ENCODE measurements at regions not wholly inside any gene's neighbourhood (a gene's known extent, or its start where the extent isn't known, plus 50 kb on each side); places are given as distances from the start of the nearest gene placed in this dataset.
"Not testable (repeated sequence)": the region's sequence is repeated elsewhere in the genome, so short reads cannot be mapped to it uniquely, and the experiment has no call there.

DNA sequence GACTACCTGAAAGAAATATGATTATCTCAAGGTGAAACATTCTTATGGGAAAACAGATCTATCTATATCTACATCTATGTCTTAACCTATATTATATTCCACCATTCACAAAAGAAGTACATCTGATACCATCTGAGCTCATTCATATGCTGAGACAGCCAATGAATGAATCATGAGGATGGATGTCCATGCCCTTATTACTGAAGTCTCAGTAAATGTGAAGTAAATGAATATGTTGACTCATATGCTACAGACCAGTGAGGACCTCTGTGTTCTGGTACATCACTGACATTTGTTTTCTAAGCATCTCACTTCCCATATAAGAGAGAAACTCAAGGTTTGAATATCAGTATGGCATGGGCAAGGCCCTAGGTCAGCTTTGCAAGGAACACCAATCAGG, 311.2 kb upstream of the TMC3 start:
- intact Hi-C loops (cut with DNase I), result no loop called here
- no peaks in the 10 kb centered on the region for H3K27me3 ChIP-seq (ENCODE audit: control insufficient read depth in 1 of 2, insufficient read depth in 2 of 2, low read length in 1 of 2)
- H3K27ac ChIP-seq (ENCODE audit: low read depth in 1 of 2, low read length in 2 of 2), result no peak overlapping the region
- H3K9me3 ChIP-seq (ENCODE audit: control insufficient read depth, low read length), result peaks cover 2% of the 10 kb centered on the region
- H3K4me1 ChIP-seq (ENCODE audit: control insufficient read depth in 1 of 2, insufficient read depth in 2 of 2, low read length in 2 of 2), result no peaks in the 10 kb centered on the region
- H3K36me3 ChIP-seq (ENCODE audit: control insufficient read depth in 1 of 2, insufficient read depth in 2 of 2, low read length in 1 of 2), result no peaks in the 10 kb centered on the region
- H3K4me3 ChIP-seq (ENCODE audit: low read length in 2 of 2), result no peak overlapping the region
- DNase-seq, result no peak
- no peak for ATAC-seq (ENCODE audit: low FRiP score)

- intact Hi-C loops (cut with DNase I), result no loop called here
- Histone ChIP-seq H3K4me1 (ENCODE audit: control insufficient read depth in 1 of 2, insufficient read depth in 2 of 2, low read length in 2 of 2) (no peaks in the 10 kb centered on the region), H3K27ac (ENCODE audit: low read depth in 1 of 2, low read length in 2 of 2) (no peak overlapping the region), H3K36me3 (ENCODE audit: control insufficient read depth in 1 of 2, insufficient read depth in 2 of 2, low read length in 1 of 2) (no peaks in the 10 kb centered on the region), H3K4me3 (ENCODE audit: low read length in 2 of 2) (no peak overlapping the region), H3K27me3 (ENCODE audit: control insufficient read depth in 1 of 2, insufficient read depth in 2 of 2, low read length in 1 of 2) (no peaks in the 10 kb centered on the region), H3K9me3 (ENCODE audit: control insufficient read depth, low read length) (no peaks in the 10 kb centered on the region)
- ATAC-seq (ENCODE audit: low FRiP score) (no peak), DNase-seq (no peak)
Observed at GRCh38 chr15:81680829-81681228, 306.8 kb upstream of the TMC3 start.

DNA sequence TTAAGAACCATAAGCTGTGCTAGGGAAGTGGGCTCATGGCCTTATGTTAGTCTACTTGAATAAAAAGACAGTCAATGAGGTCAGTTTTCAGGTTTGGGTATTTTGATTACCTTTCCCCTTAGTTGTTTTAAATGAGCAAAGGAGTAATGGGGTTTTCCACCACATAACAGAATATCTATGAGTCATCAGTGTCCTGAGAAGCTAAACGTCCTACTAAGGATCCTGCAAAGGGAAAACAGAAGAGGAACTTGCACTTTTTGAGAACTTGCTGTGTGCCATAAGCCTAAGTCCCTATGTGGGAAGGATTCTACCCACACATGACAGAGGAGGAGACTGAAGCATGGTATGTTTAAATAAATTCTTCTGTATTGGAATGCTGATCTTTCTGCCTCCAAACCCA, 292.8 kb upstream of the TMC3 start:
- no peak for ATAC-seq (ENCODE audit: low FRiP score)
- Histone ChIP-seq H3K27ac (ENCODE audit: low read depth in 1 of 2, low read length in 2 of 2) (no peak overlapping the region), H3K9me3 (ENCODE audit: control insufficient read depth, low read length) (no peaks in the 10 kb centered on the region), H3K4me3 (ENCODE audit: low read length in 2 of 2) (no peak overlapping the region), H3K27me3 (ENCODE audit: control insufficient read depth in 1 of 2, insufficient read depth in 2 of 2, low read length in 1 of 2) (no peaks in the 10 kb centered on the region), H3K36me3 (ENCODE audit: control insufficient read depth in 1 of 2, insufficient read depth in 2 of 2, low read length in 1 of 2) (no peaks in the 10 kb centered on the region), H3K4me1 (ENCODE audit: control insufficient read depth in 1 of 2, insufficient read depth in 2 of 2, low read length in 2 of 2) (no peaks in the 10 kb centered on the region)
- intact Hi-C loops (cut with DNase I), result no loop called here
- DNase-seq, result no peak
- 5 to 8% methylated on average over 1 of the region's 1 CpG for WGBS, 2 donors

DNA sequence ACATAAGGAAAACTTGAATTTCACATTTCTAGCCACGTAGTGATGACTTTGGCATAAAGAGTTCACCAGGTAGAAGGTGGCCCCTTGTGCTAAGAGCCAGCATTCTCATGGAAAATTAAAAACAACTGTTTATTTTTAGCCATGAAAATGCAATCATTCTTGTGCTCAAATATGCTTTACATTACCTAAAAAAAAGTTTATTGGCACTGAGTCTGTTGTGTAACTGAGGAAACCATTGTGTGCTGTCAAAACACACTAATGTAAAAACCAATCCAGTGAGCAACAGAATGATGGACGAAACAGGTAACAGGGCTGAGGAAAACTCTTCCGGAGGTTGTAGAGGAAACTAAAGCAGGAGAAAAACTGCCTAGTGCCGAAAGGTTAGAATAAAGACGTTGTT, 287.0 kb upstream of the TMC3 start:
- no peak overlapping the region for H3K27ac ChIP-seq (ENCODE audit: low read depth in 1 of 2, low read length in 2 of 2)
- no peaks in the 10 kb centered on the region for H3K4me1 ChIP-seq (ENCODE audit: control insufficient read depth in 1 of 2, insufficient read depth in 2 of 2, low read length in 2 of 2)
- intact Hi-C loops (cut with DNase I), result no loop called here
- no peak for DNase-seq
- no peaks in the 10 kb centered on the region for H3K9me3 ChIP-seq (ENCODE audit: control insufficient read depth, low read length)
- no peak for ATAC-seq (ENCODE audit: low FRiP score)
- H3K36me3 ChIP-seq (ENCODE audit: control insufficient read depth in 1 of 2, insufficient read depth in 2 of 2, low read length in 1 of 2), result no peaks in the 10 kb centered on the region
- H3K27me3 ChIP-seq (ENCODE audit: control insufficient read depth in 1 of 2, insufficient read depth in 2 of 2, low read length in 1 of 2), result no peaks in the 10 kb centered on the region
- H3K4me3 ChIP-seq (ENCODE audit: low read length in 2 of 2), result no peak overlapping the region
- 82 to 86% methylated on average over 5 of the region's 5 CpGs for WGBS, 2 donors

DNA sequence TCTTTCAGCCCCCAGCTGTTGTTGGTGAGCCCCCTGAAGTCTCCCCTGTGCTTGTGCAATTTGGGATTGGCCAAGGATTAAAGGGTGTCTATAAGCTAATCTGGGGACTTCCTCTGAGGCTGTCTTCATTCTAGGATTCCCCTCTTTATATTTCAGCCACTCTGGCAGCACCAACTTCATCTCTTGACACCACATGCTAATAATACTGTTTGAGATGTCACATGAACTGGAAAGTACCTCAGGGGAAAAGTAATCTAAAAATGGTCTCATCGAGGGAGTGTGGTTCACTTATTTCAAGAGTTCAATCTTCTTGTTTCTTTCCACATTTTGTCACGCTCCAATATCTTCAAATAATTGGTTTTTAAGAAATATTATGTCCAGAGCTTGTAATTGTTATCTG, 279.2 kb upstream of the TMC3 start:
- intact Hi-C loops (cut with DNase I), result no loop called here
- Histone ChIP-seq H3K27ac (ENCODE audit: low read depth in 1 of 2, low read length in 2 of 2) (no peak overlapping the region), H3K4me1 (ENCODE audit: control insufficient read depth in 1 of 2, insufficient read depth in 2 of 2, low read length in 2 of 2) (no peaks in the 10 kb centered on the region), H3K36me3 (ENCODE audit: control insufficient read depth in 1 of 2, insufficient read depth in 2 of 2, low read length in 1 of 2) (no peaks in the 10 kb centered on the region), H3K4me3 (ENCODE audit: low read length in 2 of 2) (no peak overlapping the region), H3K9me3 (ENCODE audit: control insufficient read depth, low read length) (peaks cover 1% of the 10 kb centered on the region), H3K27me3 (ENCODE audit: control insufficient read depth in 1 of 2, insufficient read depth in 2 of 2, low read length in 1 of 2) (no peaks in the 10 kb centered on the region)
- DNase-seq (no peak), ATAC-seq (ENCODE audit: low FRiP score) (no peak)
- WGBS, 2 donors, result 88 to 90% methylated on average over 2 of the region's 2 CpGs

GRCh38 chr15:81645470-81645869, 271.5 kb upstream of the TMC3 start:
- Histone ChIP-seq H3K4me3 (ENCODE audit: low read length in 2 of 2) (no peak overlapping the region), H3K4me1 (ENCODE audit: control insufficient read depth in 1 of 2, insufficient read depth in 2 of 2, low read length in 2 of 2) (no peaks in the 10 kb centered on the region), H3K27ac (ENCODE audit: low read depth in 1 of 2, low read length in 2 of 2) (no peak overlapping the region), H3K9me3 (ENCODE audit: control insufficient read depth, low read length) (no peaks in the 10 kb centered on the region), H3K36me3 (ENCODE audit: control insufficient read depth in 1 of 2, insufficient read depth in 2 of 2, low read length in 1 of 2) (no peaks in the 10 kb centered on the region), H3K27me3 (ENCODE audit: control insufficient read depth in 1 of 2, insufficient read depth in 2 of 2, low read length in 1 of 2) (no peaks in the 10 kb centered on the region)
- 85 to 90% methylated on average over 9 of the region's 9 CpGs for WGBS, 2 donors
- DNase-seq (no peak), ATAC-seq (ENCODE audit: low FRiP score) (no peak)
- intact Hi-C loops (cut with DNase I), result no loop called here

DNA sequence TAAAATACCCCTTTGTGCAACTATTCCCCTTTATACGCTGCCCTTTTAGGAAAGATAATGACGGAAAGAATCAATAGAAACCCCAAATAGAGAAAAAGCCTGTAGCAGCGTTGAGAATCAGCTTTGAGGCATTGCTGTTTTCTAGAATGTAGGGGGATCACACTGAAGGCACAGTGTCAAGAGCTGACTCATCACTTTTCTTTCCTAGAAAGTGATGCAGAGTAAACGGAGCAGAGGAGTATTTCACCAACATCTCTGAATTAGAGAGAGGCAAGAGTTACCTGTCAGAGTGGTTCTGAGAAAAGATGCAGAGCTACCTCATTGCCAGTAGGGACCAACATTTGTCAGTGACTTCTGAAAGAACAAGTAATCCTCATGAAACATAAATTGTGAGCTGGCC, 269.8 kb upstream of the TMC3 start:
- WGBS, 2 donors, result 86% methylated on average over 4 of the region's 4 CpGs
- no peak for DNase-seq
- no peak overlapping the region for H3K4me3 ChIP-seq (ENCODE audit: low read length in 2 of 2)
- intact Hi-C loops (cut with DNase I), result no loop called here
- H3K9me3 ChIP-seq (ENCODE audit: control insufficient read depth, low read length), result peaks cover 1% of the 10 kb centered on the region
- H3K36me3 ChIP-seq (ENCODE audit: control insufficient read depth in 1 of 2, insufficient read depth in 2 of 2, low read length in 1 of 2), result no peaks in the 10 kb centered on the region
- H3K27me3 ChIP-seq (ENCODE audit: control insufficient read depth in 1 of 2, insufficient read depth in 2 of 2, low read length in 1 of 2), result no peaks in the 10 kb centered on the region
- H3K27ac ChIP-seq (ENCODE audit: low read depth in 1 of 2, low read length in 2 of 2), result no peak overlapping the region
- no peaks in the 10 kb centered on the region for H3K4me1 ChIP-seq (ENCODE audit: control insufficient read depth in 1 of 2, insufficient read depth in 2 of 2, low read length in 2 of 2)
- no peak for ATAC-seq (ENCODE audit: low FRiP score)

DNA sequence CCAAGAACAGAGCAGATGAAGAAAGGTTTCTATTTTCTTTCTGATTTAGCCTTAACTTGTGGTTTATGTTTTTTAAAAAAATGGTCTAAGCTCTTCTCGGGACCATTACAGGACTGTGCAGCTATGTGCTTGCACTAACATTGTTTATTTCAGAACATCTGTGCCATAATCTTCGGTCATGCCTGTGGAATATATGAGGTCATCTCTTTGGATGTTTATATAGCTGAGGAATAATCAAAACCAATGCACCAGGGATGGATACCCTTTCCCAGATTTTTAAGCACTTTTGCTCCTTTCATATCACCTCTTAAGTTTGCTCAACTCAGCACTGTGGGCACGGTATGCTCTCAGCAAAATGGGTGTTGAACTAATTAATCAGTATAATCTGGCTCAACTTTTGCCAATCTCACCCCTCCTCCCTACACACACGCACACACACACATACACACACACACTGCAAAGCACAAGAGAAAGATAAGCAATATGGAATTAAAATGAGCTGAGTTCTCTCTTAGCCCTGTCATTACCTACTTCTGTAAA, 268.5 kb upstream of the TMC3 start:
- Histone ChIP-seq H3K27me3 (ENCODE audit: control insufficient read depth in 1 of 2, insufficient read depth in 2 of 2, low read length in 1 of 2) (no peaks in the 10 kb centered on the region), H3K36me3 (ENCODE audit: control insufficient read depth in 1 of 2, insufficient read depth in 2 of 2, low read length in 1 of 2) (no peaks in the 10 kb centered on the region), H3K9me3 (ENCODE audit: control insufficient read depth, low read length) (peaks cover 1% of the 10 kb centered on the region), H3K4me3 (ENCODE audit: low read length in 2 of 2) (no peak overlapping the region), H3K4me1 (ENCODE audit: control insufficient read depth in 1 of 2, insufficient read depth in 2 of 2, low read length in 2 of 2) (no peaks in the 10 kb centered on the region), H3K27ac (ENCODE audit: low read depth in 1 of 2, low read length in 2 of 2) (no peak overlapping the region)
- no peak for DNase-seq
- WGBS, 2 donors, result 8 to 9% methylated on average over 4 of the region's 4 CpGs
- ATAC-seq (ENCODE audit: low FRiP score), result no peak
- intact Hi-C loops (cut with DNase I), result no loop called here

DNA sequence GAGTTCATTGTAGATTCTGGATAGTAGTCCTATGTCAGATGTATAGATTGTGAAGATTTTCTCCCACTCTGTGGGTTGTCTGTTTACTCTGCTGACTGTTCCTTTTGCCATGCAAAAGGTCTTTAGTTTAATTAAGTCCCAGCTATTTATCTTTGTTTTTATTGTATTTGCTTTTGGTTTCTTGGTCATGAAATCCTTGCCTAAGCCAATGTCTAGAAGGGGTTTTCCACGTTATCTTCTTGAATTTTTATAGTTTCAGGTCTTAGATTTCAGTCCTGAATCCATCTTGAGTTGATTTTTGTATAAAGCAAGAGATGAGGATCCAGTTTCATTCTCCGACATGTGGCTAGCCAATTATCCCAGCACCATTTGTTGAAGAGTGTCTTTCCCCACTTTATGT, 262.1 kb upstream of the TMC3 start:
- H3K36me3 ChIP-seq (ENCODE audit: control insufficient read depth in 1 of 2, insufficient read depth in 2 of 2, low read length in 1 of 2); H3K4me3 ChIP-seq (ENCODE audit: low read length in 2 of 2); DNase-seq; H3K4me1 ChIP-seq (ENCODE audit: control insufficient read depth in 1 of 2, insufficient read depth in 2 of 2, low read length in 2 of 2); H3K9me3 ChIP-seq (ENCODE audit: control insufficient read depth, low read length); H3K27me3 ChIP-seq (ENCODE audit: control insufficient read depth in 1 of 2, insufficient read depth in 2 of 2, low read length in 1 of 2); ATAC-seq (ENCODE audit: low FRiP score); H3K27ac ChIP-seq (ENCODE audit: low read depth in 1 of 2, low read length in 2 of 2); intact Hi-C loops (cut with DNase I): not testable (repeated sequence)
- 90 to 91% methylated on average over 2 of the region's 2 CpGs for WGBS, 2 donors
